AG09309 (cell line): ENCODE measurements at regions not wholly inside any gene's neighbourhood (a gene's known extent, or its start where the extent isn't known, plus 50 kb on each side); places are given as distances from the start of the nearest gene placed in this dataset.
"Not testable (repeated sequence)": the region's sequence is repeated elsewhere in the genome, so short reads cannot be mapped to it uniquely, and the experiment has no call there.

Source experiments
- DNase-seq: peaks from one replicate; pipeline ENCODE4 v3.0.0-alpha.2; 2010; ENCODE audit warnings: low read depth
- H3K4me3 ChIP-seq: 2 replicates; pipeline ENCODE4 v1.5.1; 2011; ENCODE audit warnings: mild to moderate bottlenecking, low read depth, low read length, moderate library complexity; ENCODE audit not compliant: control insufficient read depth
- CTCF ChIP-seq: IDR thresholded peaks from 2 replicates; pipeline ENCODE4 v1.5.1; 2011; ENCODE audit warnings: mild to moderate bottlenecking, low read depth, low read length, inconsistent platforms; ENCODE audit not compliant: insufficient read depth, control insufficient read depth; ENCODE audit errors: missing control alignments

GRCh38 chr2:226536410-226536809, 263.2 kb downstream of the IRS1 start:
- TF ChIP-seq CTCF: no peak
- H3K4me3 ChIP-seq: no peak overlapping the region
- DNase-seq: no peak

GRCh38 chr2:226532976-226533375, 266.6 kb downstream of the IRS1 start:
- not testable (repeated sequence) for H3K4me3 ChIP-seq, DNase-seq

- DNase-seq: no peak
- TF ChIP-seq CTCF: no peak
- no peak overlapping the region for H3K4me3 ChIP-seq
These were observed 268.4 kb downstream of the IRS1 start for GRCh38 chr2:226531061-226531810.

- no peak overlapping the region for H3K4me3 ChIP-seq
- DNase-seq: no peak
- TF ChIP-seq CTCF: no peak
These were observed 270.1 kb downstream of the IRS1 start for GRCh38 chr2:226529556-226529955.

GRCh38 chr2:226526716-226527115, 272.9 kb downstream of the IRS1 start:
- no peak for DNase-seq
- no peak overlapping the region for H3K4me3 ChIP-seq
- TF ChIP-seq CTCF: no peak

GRCh38 chr2:226524381-226524843, 275.2 kb downstream of the IRS1 start:
- TF ChIP-seq CTCF: no peak
- peak; percentile 16 for DNase-seq
- no peak overlapping the region for H3K4me3 ChIP-seq

GRCh38 chr2:226520723-226521122, 278.9 kb downstream of the IRS1 start:
- no peak for TF ChIP-seq CTCF
- no peak for DNase-seq
- no peak overlapping the region for H3K4me3 ChIP-seq
